ENCODE measurements at regions not wholly inside any gene's neighbourhood (a gene's known extent, or its start where the extent isn't known, plus 50 kb on each side); places are given as distances from the start of the nearest gene placed in this dataset.

- no peak for TF ChIP-seq CTCF (tag by site-specific recombination; IDR thresholded peaks at IDR 0.05)
- TF ChIP-seq GLI2 (tag by site-specific recombination; IDR thresholded peaks at IDR 0.05; ENCODE audit: borderline replicate concordance, low read depth): no peak
These were observed 92.8 kb upstream of the SEPTIN5 start for GRCh38 chr22:19621373-19622060.

Data from HEK293 (cell line).